GM12878 (cell line): ENCODE measurements at regions not wholly inside any gene's neighbourhood (a gene's known extent, or its start where the extent isn't known, plus 50 kb on each side); places are given as distances from the start of the nearest gene placed in this dataset.

ENCODE experiments used
- MYC ChIP-seq: IDR thresholded peaks from 2 replicates; pipeline ENCODE4 v1.6.1; 2011; ENCODE audit warnings: mild to moderate bottlenecking, low read length, moderate library complexity, inconsistent platforms; ENCODE audit not compliant: insufficient read depth, insufficient replicate concordance, insufficient read length, severe bottlenecking
- SMC3 ChIP-seq: IDR thresholded peaks from 2 replicates; pipeline ENCODE4 v1.6.1; 2011; ENCODE audit warnings: low read length, improper control_type of control experiment, borderline replicate concordance
- TF ChIP-seq, protein P1 (sequence below), 3 experiments: IDR thresholded peaks in 2 of 3; conservative IDR thresholded peaks in 1 of 3; 2 replicates each; pipeline ENCODE4 v1.5.1; 2011; ENCODE audit warnings: low read depth in 3 of 3, low read length in 3 of 3, mild to moderate bottlenecking in 3 of 3, control low read depth in 2 of 3, moderate library complexity in 2 of 3, inconsistent platforms in 1 of 3, mixed read lengths in 1 of 3; ENCODE audit not compliant: control insufficient read depth in 2 of 3, insufficient read depth in 1 of 3; ENCODE audit errors: extremely low read depth in 1 of 3

DNA sequence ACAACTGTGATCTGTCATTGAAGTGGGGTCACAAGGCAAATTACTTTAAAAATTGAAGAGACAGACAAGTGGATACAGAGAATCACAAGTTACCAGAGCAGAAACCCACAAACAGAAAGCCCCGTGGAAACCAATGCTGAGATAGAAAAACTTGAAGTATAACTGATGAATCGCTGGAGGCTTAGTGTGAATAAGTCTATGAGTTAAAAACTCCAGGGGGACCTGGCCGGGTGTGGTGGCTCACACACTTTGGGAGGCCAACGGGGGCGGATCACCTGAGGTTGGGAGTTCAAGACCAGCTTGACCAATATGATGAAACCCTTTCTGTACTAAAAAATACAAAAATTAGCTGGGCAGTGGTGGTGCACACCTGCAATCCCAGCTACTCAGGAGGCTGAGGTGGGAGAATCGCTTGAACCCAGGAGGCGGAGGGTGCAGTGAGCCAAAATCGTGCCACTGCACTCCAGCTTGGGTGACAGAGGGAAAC is 69.7 kb upstream of the ZNRF2 start:
- TF ChIP-seq, protein P1, sequence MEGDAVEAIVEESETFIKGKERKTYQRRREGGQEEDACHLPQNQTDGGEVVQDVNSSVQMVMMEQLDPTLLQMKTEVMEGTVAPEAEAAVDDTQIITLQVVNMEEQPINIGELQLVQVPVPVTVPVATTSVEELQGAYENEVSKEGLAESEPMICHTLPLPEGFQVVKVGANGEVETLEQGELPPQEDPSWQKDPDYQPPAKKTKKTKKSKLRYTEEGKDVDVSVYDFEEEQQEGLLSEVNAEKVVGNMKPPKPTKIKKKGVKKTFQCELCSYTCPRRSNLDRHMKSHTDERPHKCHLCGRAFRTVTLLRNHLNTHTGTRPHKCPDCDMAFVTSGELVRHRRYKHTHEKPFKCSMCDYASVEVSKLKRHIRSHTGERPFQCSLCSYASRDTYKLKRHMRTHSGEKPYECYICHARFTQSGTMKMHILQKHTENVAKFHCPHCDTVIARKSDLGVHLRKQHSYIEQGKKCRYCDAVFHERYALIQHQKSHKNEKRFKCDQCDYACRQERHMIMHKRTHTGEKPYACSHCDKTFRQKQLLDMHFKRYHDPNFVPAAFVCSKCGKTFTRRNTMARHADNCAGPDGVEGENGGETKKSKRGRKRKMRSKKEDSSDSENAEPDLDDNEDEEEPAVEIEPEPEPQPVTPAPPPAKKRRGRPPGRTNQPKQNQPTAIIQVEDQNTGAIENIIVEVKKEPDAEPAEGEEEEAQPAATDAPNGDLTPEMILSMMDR (IDR thresholded peaks at IDR 0.05 in 2 of 3, conservative IDR thresholded peaks at IDR 0.05 in 1 of 3; ENCODE audit: control insufficient read depth in 2 of 3, extremely low read depth in 1 of 3, insufficient read depth in 1 of 3, low read depth in 3 of 3, low read length in 3 of 3): no peak
- no peak for TF ChIP-seq SMC3
- no peak for TF ChIP-seq MYC
